NB4 (cell line): ENCODE measurements at regions not wholly inside any gene's neighbourhood (a gene's known extent, or its start where the extent isn't known, plus 50 kb on each side); places are given as distances from the start of the nearest gene placed in this dataset.

Experiments used
- CTCF ChIP-seq: IDR thresholded peaks from one replicate; pipeline ENCODE4 v1.5.1; 2012; ENCODE audit warnings: low read depth, low read length
- POLR2A ChIP-seq: IDR thresholded peaks from 2 replicates; pipeline ENCODE4 v1.6.1; 2011; ENCODE audit warnings: mild to moderate bottlenecking; ENCODE audit not compliant: insufficient read length; ENCODE audit errors: extremely low read depth

GRCh38 chr16:79839466-79840341 lies 239.2 kb upstream of the MAF start:
- TF ChIP-seq CTCF (no peak), POLR2A (no peak)
